COLO668 (cell line): ENCODE measurements at regions not wholly inside any gene's neighbourhood (a gene's known extent, or its start where the extent isn't known, plus 50 kb on each side); places are given as distances from the start of the nearest gene placed in this dataset.
"Not testable (repeated sequence)": the region's sequence is repeated elsewhere in the genome, so short reads cannot be mapped to it uniquely, and the experiment has no call there.

Source experiments
- DNase-seq: peaks from one replicate; lab custom pipeline; 2025; ENCODE audit not compliant: unreplicated experiment; lab: John Stamatoyannopoulos, UW

DNA sequence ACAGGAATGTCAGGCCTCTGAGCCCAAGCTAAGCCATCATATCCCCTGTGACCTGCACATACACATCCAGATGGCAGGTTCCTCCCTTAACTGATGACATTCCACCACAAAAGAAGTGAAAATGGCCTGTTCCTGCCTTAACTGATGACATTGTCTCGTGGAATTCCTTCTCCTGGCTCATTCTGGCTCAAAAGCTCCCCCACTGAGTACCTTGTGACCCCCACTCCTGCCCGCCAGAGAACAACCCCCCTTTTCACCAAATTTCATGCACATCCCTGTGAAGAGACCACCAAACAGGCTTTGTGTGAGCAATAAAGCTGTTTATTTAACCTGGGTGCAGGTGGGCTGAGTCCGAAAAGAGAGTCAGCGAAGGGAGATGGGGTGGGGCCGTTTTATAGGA lies 447.4 kb downstream of the FGF13 start:
- DNase-seq, result not testable (repeated sequence)

DNA sequence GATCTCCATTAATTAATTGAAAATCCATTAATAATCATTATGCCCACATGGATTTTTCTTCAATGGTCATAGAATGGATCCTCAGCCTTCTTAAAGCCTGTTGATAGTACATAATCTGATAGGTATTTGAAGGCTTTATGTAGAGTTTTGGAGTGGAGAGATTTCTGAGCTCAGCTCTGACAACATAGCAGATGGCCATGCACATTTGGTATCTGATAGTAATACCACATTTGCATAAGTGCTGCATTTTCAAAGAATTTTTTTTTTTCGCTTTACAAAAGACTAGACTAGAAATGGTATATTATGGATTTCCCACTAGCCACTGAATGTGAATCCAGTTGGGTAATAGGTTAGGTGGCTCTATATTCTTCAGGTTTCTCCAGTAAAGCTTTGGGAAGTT lies 440.6 kb downstream of the FGF13 start:
- no peak for DNase-seq

DNA sequence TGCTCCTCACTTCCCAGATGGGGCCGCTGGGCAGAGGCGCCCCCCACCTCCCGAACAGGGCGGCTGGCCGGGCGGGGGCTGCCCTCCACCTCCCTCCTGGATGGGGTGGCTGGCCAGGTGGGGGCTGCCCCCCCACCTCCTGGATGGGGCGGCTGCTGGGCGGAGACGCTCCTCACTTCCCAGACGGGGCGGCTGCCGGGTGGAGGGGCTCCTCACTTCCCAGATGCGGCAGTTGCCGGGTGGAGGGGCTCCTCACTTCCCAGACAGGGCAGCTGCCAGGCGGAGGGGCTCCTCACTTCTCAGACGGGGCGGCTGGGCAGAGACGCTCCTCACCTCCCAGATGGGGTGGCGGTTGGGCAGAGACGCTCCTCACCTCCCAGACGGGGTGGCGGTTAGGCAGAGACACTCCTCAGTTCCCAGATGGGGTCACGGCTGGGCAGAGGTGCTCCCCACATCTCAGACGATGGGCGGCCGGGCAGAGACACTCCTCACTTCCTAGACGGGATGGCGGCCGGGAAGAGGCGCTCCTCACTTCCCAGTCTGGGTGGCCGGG lies 428.8 kb downstream of the FGF13 start:
- not testable (repeated sequence) for DNase-seq

DNA sequence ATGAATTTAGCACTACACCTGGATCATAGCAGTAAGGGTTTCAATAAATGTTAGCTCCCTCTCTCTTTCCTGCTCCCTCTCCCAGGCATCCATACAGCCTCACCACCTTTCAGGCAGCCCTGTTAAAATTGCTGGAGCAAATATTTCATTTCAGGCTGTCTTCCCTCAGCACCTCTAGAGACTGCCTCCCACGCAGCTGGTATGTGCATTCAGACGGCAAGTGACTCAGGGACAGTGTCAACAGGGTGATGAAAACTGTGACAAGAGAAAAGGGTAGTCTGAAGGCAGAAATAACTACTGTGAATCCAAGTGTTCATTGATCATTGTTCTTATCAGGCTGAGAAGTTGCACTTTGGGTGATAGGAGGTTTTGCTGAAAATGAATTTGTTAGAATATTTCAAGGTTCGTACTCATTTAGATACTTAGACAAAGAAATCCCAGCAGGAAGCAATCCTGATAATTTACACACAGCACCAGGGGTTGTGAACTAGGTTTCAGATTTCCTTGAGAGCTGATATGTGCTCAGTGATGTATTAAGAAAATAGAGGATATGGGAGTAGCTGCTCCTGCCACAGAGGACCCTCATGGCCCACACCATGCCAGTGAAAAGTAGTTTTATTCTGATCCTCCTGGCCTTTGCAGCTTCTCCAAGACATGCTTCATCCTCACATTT lies 424.2 kb downstream of the FGF13 start:
- DNase-seq, result no peak

DNA sequence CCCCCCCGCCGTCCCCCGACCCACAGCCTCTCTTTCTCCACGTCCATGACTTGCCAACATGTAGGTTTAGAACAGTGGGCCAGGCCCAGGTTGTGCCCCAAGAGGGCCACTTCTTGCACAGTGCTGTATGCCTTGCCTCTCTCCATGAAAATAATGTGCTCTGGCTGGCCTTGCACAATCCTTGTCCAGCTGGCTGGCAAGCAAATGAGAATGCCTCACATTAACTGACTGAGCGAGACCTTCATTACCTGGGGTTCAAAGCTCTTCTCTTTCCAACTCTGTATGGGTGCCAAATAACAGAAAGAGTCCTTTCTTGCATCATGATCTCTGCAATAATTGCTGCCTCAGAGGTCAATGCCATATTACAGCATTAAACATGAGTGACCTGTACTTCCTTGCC lies 416.6 kb downstream of the FGF13 start:
- no peak for DNase-seq

DNA sequence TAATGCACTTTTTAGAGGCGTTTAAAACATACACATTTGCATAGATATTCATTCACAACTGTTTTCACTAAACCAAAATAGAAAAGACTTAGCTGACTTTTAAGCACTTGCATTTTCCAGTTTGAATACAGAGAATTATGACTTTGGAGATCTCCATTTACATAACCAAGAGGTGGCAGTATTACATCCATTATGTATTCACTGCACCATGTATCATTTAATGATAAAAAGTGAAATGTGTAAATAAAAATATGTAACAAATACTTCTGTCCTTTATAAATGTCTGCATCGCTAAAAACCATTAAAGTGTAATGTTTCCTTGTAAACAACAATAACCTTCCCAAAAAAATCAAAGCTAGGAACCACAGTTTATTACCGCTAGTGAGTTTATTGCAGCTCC lies 413.2 kb downstream of the FGF13 start:
- DNase-seq, result no peak

DNA sequence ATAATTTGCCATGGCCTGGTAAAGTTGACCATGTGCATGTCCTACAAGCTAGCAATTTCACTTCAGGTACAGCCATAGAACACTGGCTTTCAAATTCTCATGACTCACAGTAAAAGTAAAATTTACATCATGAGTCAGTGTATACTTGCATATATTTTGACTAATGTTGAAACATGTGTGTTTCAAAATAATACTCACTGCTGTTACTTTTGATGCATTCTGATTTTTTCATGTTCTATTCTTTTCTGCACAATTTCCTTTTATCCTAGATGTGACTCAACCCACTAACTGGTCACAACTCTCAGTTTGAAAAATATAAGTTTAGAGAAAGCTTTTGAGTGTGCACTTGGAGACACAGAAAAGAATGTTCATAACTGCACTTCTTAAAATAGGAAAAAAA lies 365.7 kb downstream of the FGF13 start:
- no peak for DNase-seq

DNA sequence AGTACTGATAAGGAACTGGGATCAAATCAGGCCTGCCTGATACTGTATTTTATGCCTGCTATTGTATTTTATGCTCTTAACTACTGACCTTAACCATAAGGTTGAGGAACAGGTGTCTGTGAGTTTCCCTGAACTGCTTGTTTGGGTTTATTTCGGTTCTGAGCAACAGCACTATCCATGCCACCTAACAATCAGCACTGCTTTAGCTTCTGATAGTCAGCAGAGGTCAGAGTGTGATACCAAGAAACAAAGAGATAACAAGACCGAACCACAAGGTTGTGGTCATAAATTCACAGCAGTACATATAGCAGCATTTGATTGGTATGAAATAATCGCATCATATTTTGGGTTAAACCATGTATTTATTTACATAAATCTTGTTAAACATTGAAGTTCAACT lies 362.2 kb downstream of the FGF13 start:
- no peak for DNase-seq

DNA sequence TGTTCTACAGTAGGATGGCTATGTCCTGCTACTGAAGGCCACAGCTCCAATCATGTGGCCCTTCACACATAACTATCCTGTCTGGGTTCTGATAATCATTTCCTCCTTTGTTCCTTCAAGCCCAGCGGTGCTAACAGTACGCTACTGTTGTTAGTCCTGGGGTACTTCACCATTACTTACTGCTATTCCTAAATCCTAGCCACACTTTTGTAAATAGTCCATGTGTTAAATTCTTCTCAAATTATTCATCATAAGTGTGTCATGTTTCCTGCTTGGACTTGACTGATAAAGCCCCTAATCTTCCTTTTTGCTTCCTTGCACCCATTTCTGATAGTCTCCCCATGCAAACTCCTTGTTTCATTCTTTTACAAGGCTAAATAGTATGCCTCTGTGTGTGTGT lies 332.6 kb downstream of the FGF13 start:
- DNase-seq, result no peak

DNA sequence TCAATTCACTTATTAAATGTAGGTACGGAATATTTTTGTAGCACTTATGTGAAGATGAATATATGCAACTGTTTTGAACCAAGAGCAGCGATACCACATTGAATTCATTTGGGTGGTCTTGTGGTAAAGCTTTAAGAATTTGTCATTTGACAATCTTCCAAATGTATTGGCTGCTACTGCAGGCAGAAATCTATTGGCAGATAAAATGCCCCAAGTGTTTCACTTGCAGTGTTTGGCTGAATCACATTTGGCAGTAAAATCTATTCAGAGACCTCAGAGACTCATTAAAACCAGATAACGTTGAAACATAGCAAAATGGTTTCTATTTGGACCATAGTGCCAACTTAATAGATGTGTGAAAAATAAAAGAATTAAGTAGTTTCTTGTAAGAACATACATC lies 303.4 kb downstream of the FGF13 start:
- DNase-seq, result no peak

DNA sequence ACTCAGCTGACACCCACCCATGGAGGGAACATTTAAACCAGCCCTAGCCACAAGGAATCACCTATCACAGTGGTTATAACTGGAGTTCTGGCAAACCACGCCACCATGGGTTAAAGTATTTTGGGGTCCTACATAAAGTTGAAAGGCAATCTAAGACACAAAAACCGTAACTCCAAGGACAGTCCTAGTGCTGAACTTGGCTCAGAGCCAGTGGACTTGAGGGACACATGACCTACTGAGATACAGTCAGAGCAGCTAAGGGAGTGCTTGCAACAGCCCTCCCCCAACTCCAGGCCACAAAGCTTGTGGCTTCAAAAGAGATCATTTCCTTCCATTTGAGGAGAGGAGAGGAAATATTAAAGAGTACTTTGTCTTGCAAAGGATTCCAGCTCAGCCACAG lies 300.5 kb downstream of the FGF13 start:
- DNase-seq, result no peak
